ENCODE measurements at regions not wholly inside any gene's neighbourhood (a gene's known extent, or its start where the extent isn't known, plus 50 kb on each side); places are given as distances from the start of the nearest gene placed in this dataset.
"Not testable (repeated sequence)": the region's sequence is repeated elsewhere in the genome, so short reads cannot be mapped to it uniquely, and the experiment has no call there.

- peak in 1 of 2 donors; percentile 7 for DNase-seq
- intact Hi-C loops (cut with DNase I; ENCODE audit: low total_unique reads) (no loop called here), in situ Hi-C loops (cut with MboI; ENCODE audit: low sequenced_read_pairs in 4 of 4) (no loop called here)
- ATAC-seq, result peak in 1 of 2 donors; percentile 49
- H3K4me3 ChIP-seq, result no peak overlapping the region
- H3K27ac ChIP-seq, result no peak overlapping the region
- TF ChIP-seq CTCF (IDR thresholded peaks at IDR 0.05 in 4 of 5, conservative IDR thresholded peaks at IDR 0.05 in 1 of 5), result peak; percentile 47 to 75 (median 66)
- TF ChIP-seq POLR2A (IDR thresholded peaks at IDR 0.05), result no peak
- no peaks in the 10 kb centered on the region for H3K36me3 ChIP-seq
- H3K4me1 ChIP-seq, result no peaks in the 10 kb centered on the region
- no peaks in the 10 kb centered on the region for H3K9me3 ChIP-seq
- no peaks in the 10 kb centered on the region for H3K27me3 ChIP-seq
Observed at GRCh38 chrX:63250253-63250868, 100.8 kb downstream of the SPIN4 start.

- H3K36me3 ChIP-seq; ATAC-seq; in situ Hi-C loops (cut with MboI; ENCODE audit: low sequenced_read_pairs in 4 of 4); H3K27ac ChIP-seq; H3K4me3 ChIP-seq; H3K27me3 ChIP-seq; H3K4me1 ChIP-seq; intact Hi-C loops (cut with DNase I; ENCODE audit: low total_unique reads); H3K9me3 ChIP-seq; DNase-seq: not testable (repeated sequence)
Observed at GRCh38 chrX:63242689-63243088, 108.4 kb downstream of the SPIN4 start.

GRCh38 chrX:63235963-63236362 is 115.2 kb downstream of the SPIN4 start:
- H3K4me3 ChIP-seq; H3K27me3 ChIP-seq; H3K4me1 ChIP-seq; DNase-seq; H3K27ac ChIP-seq; H3K9me3 ChIP-seq; intact Hi-C loops (cut with DNase I; ENCODE audit: low total_unique reads); H3K36me3 ChIP-seq; ATAC-seq; in situ Hi-C loops (cut with MboI; ENCODE audit: low sequenced_read_pairs in 4 of 4): not testable (repeated sequence)

GRCh38 chrX:63233013-63233412 is 118.1 kb downstream of the SPIN4 start:
- H3K36me3 ChIP-seq; H3K27ac ChIP-seq; ATAC-seq; DNase-seq; H3K9me3 ChIP-seq; H3K4me1 ChIP-seq; H3K27me3 ChIP-seq; intact Hi-C loops (cut with DNase I; ENCODE audit: low total_unique reads); H3K4me3 ChIP-seq; in situ Hi-C loops (cut with MboI; ENCODE audit: low sequenced_read_pairs in 4 of 4): not testable (repeated sequence)

- H3K36me3 ChIP-seq; H3K4me1 ChIP-seq; in situ Hi-C loops (cut with MboI; ENCODE audit: low sequenced_read_pairs in 4 of 4); H3K9me3 ChIP-seq; H3K27me3 ChIP-seq; H3K27ac ChIP-seq; intact Hi-C loops (cut with DNase I; ENCODE audit: low total_unique reads); ATAC-seq; DNase-seq; H3K4me3 ChIP-seq: not testable (repeated sequence)
Observed at GRCh38 chrX:63218202-63218601, 132.9 kb downstream of the SPIN4 start.

- H3K27me3 ChIP-seq; H3K4me3 ChIP-seq; ATAC-seq; H3K27ac ChIP-seq; DNase-seq; H3K9me3 ChIP-seq; in situ Hi-C loops (cut with MboI; ENCODE audit: low sequenced_read_pairs in 4 of 4); H3K4me1 ChIP-seq; intact Hi-C loops (cut with DNase I; ENCODE audit: low total_unique reads); H3K36me3 ChIP-seq: not testable (repeated sequence)
Observed at GRCh38 chrX:63217549-63217948, 133.6 kb downstream of the SPIN4 start.

- ATAC-seq; in situ Hi-C loops (cut with MboI; ENCODE audit: low sequenced_read_pairs in 4 of 4); intact Hi-C loops (cut with DNase I; ENCODE audit: low total_unique reads); H3K4me3 ChIP-seq; H3K27ac ChIP-seq; H3K4me1 ChIP-seq; H3K9me3 ChIP-seq; H3K36me3 ChIP-seq; DNase-seq; H3K27me3 ChIP-seq: not testable (repeated sequence)
Observed at GRCh38 chrX:63209645-63210044, 141.5 kb downstream of the SPIN4 start.

- H3K27me3 ChIP-seq; H3K4me1 ChIP-seq; H3K4me3 ChIP-seq; DNase-seq; intact Hi-C loops (cut with DNase I; ENCODE audit: low total_unique reads); H3K36me3 ChIP-seq; in situ Hi-C loops (cut with MboI; ENCODE audit: low sequenced_read_pairs in 4 of 4); H3K27ac ChIP-seq; H3K9me3 ChIP-seq; ATAC-seq: not testable (repeated sequence)
Observed at GRCh38 chrX:63209128-63209527, 142.0 kb downstream of the SPIN4 start.

GRCh38 chrX:63204266-63205074 is 146.7 kb downstream of the SPIN4 start:
- DNase-seq; H3K9me3 ChIP-seq; H3K4me1 ChIP-seq; in situ Hi-C loops (cut with MboI; ENCODE audit: low sequenced_read_pairs in 4 of 4); H3K36me3 ChIP-seq; H3K4me3 ChIP-seq; ATAC-seq; H3K27ac ChIP-seq; H3K27me3 ChIP-seq; intact Hi-C loops (cut with DNase I; ENCODE audit: low total_unique reads): not testable (repeated sequence)

GRCh38 chrX:63201987-63202386 is 149.1 kb downstream of the SPIN4 start:
- H3K36me3 ChIP-seq; H3K4me3 ChIP-seq; DNase-seq; in situ Hi-C loops (cut with MboI; ENCODE audit: low sequenced_read_pairs in 4 of 4); H3K27ac ChIP-seq; H3K27me3 ChIP-seq; H3K9me3 ChIP-seq; ATAC-seq; H3K4me1 ChIP-seq; intact Hi-C loops (cut with DNase I; ENCODE audit: low total_unique reads): not testable (repeated sequence)

GRCh38 chrX:63198693-63199092 is 152.4 kb downstream of the SPIN4 start:
- H3K27ac ChIP-seq; H3K4me1 ChIP-seq; H3K4me3 ChIP-seq; H3K27me3 ChIP-seq; ATAC-seq; in situ Hi-C loops (cut with MboI; ENCODE audit: low sequenced_read_pairs in 4 of 4); H3K36me3 ChIP-seq; intact Hi-C loops (cut with DNase I; ENCODE audit: low total_unique reads); DNase-seq; H3K9me3 ChIP-seq: not testable (repeated sequence)

All from gastrocnemius medialis (tissue), 4 donors.